Neuronal stem cell (in vitro differentiated cells): ENCODE measurements at regions not wholly inside any gene's neighbourhood (a gene's known extent, or its start where the extent isn't known, plus 50 kb on each side); places are given as distances from the start of the nearest gene placed in this dataset.

Experiments used
- DNase-seq: peaks from one replicate; pipeline ENCODE4 v3.0.0-alpha.2; 2013; ENCODE audit warnings: low spot score
- H2AFZ ChIP-seq: one replicate; pipeline ENCODE4 v1.6.1; 2013; ENCODE audit warnings: mild to moderate bottlenecking, low read length, inconsistent platforms
- H2AK5ac ChIP-seq: 2 replicates; pipeline ENCODE4 v1.6.1; 2013; ENCODE audit warnings: low read depth, mild to moderate bottlenecking, inconsistent platforms, low read length, moderate library complexity, mixed read lengths
- H2BK120ac ChIP-seq: 2 replicates; pipeline ENCODE4 v1.6.1; 2013; ENCODE audit warnings: low read depth, mild to moderate bottlenecking, inconsistent platforms, low read length, moderate library complexity, mixed read lengths
- H2BK12ac ChIP-seq: one replicate; pipeline ENCODE4 v1.6.1; 2013; ENCODE audit warnings: low read length, inconsistent platforms
- H2BK15ac ChIP-seq: 2 replicates; pipeline ENCODE4 v1.6.1; 2013; ENCODE audit warnings: mild to moderate bottlenecking, low read length, inconsistent platforms, mixed read lengths
- H2BK5ac ChIP-seq: one replicate; pipeline ENCODE4 v1.6.1; 2013; ENCODE audit warnings: inconsistent platforms, mild to moderate bottlenecking, low read length, moderate library complexity
- H3K14ac ChIP-seq: one replicate; pipeline ENCODE4 v1.6.1; 2013; ENCODE audit warnings: low read length, inconsistent platforms
- H3K18ac ChIP-seq: 2 replicates; pipeline ENCODE4 v1.6.1; 2013; ENCODE audit warnings: low read length, inconsistent platforms
- H3K23ac ChIP-seq: 2 replicates; pipeline ENCODE4 v1.6.1; 2013; ENCODE audit warnings: low read depth, mild to moderate bottlenecking, mixed read lengths, low read length, inconsistent platforms; ENCODE audit not compliant: poor library complexity
- H3K27ac ChIP-seq: replicated peaks from 3 replicates; pipeline ENCODE4 v1.5.1; 2013; ENCODE audit warnings: low read length, inconsistent platforms
- H3K27me3 ChIP-seq, 3 experiments: 2 replicates each; pipeline ENCODE4 v1.6.1; 2013; ENCODE audit warnings: low read length in 3 of 3, mild to moderate bottlenecking in 2 of 3, inconsistent platforms in 1 of 3, low read depth in 1 of 3, mixed read lengths in 1 of 3, moderate library complexity in 1 of 3; ENCODE audit not compliant: control insufficient read depth in 3 of 3, insufficient read depth in 3 of 3
- H3K36me3 ChIP-seq, 2 donors: replicated peaks in 1 of 2; 2 replicates each; pipeline ENCODE4 v1.6.1; 2013; ENCODE audit warnings: low read length in 2 of 2; ENCODE audit not compliant: control insufficient read depth in 2 of 2, insufficient read depth in 2 of 2
- H3K4ac ChIP-seq: 2 replicates; pipeline ENCODE4 v1.6.1; 2013; ENCODE audit warnings: inconsistent platforms, mild to moderate bottlenecking, low read length, moderate library complexity
- H3K4me1 ChIP-seq, 2 donors: 1 replicate in 1 of 2; 2 replicates in 1 of 2; pipeline ENCODE4 v1.6.1; 2013; ENCODE audit warnings: low read length in 2 of 2, low read depth in 1 of 2; ENCODE audit not compliant: control insufficient read depth in 2 of 2, insufficient read depth in 1 of 2
- H3K4me2 ChIP-seq: one replicate; pipeline ENCODE4 v1.6.1; 2013; ENCODE audit warnings: mild to moderate bottlenecking, low read length, inconsistent platforms; ENCODE audit not compliant: insufficient read depth, poor library complexity, severe bottlenecking
- H3K4me3 ChIP-seq, 2 donors: 2 replicates each; pipeline ENCODE4 v1.5.1; 2013; ENCODE audit warnings: low read length in 2 of 2, mild to moderate bottlenecking in 2 of 2, inconsistent platforms in 1 of 2, moderate library complexity in 1 of 2
- H3K79me1 ChIP-seq: one replicate; pipeline ENCODE4 v1.6.1; 2013; ENCODE audit warnings: low read depth, mild to moderate bottlenecking, inconsistent platforms, low read length, moderate library complexity
- H3K9ac ChIP-seq: one replicate; pipeline ENCODE4 v1.6.1; 2013; ENCODE audit warnings: mild to moderate bottlenecking, low read depth, low read length, inconsistent platforms; ENCODE audit not compliant: poor library complexity
- H3K9me3 ChIP-seq, 2 donors: replicated peaks in 1 of 2; 2 replicates each; pipeline versions ENCODE3 to v1.6.1; 2013; ENCODE audit warnings: low read length in 2 of 2, mild to moderate bottlenecking in 2 of 2, inconsistent platforms in 1 of 2, low read depth in 1 of 2, mixed read lengths in 1 of 2, moderate library complexity in 1 of 2; ENCODE audit not compliant: control insufficient read depth in 2 of 2, insufficient read depth in 1 of 2
- H4K8ac ChIP-seq: one replicate; pipeline ENCODE4 v1.6.1; 2013; ENCODE audit warnings: low read depth, mild to moderate bottlenecking, inconsistent platforms, low read length, moderate library complexity
- H4K91ac ChIP-seq: one replicate; pipeline ENCODE4 v1.6.1; 2013; ENCODE audit warnings: low read length, low read depth, mild to moderate bottlenecking, inconsistent platforms; ENCODE audit not compliant: poor library complexity
- WGBS, 2 donors: extraction: QIAGEN DNeasy Blood & Tissue Kit; methylation state at CpG; one replicate each; pipeline ENCODE4 v1.1.7; 2013; ENCODE audit warnings: missing lambda C conversion rate in 2 of 2, mixed read lengths in 1 of 2; ENCODE audit not compliant: insufficient read length in 2 of 2, insufficient replicate concordance in 1 of 2; ENCODE audit errors: extremely low coverage in 2 of 2; 5-methylcytosine and 5-hydroxymethylcytosine counted together

- Histone ChIP-seq H2AK5ac (no peak overlapping the region), H4K91ac (no peak overlapping the region), H2BK12ac (no peak overlapping the region), H3K27me3 (no peaks in the 10 kb centered on the region), H3K18ac (no peak overlapping the region), H2BK5ac (no peak overlapping the region), H2BK15ac (no peak overlapping the region), H3K4me1 (peaks cover 0 to 8% of the 10 kb centered on the region in 2 donors), H3K14ac (no peak overlapping the region), H3K79me1 (no peaks in the 10 kb centered on the region), H3K4me3 (no peak overlapping the region), H3K9ac (no peak overlapping the region), H3K9me3 (no peaks in the 10 kb centered on the region), H3K27ac (no peak overlapping the region), H2AFZ (no peak overlapping the region), H3K4ac (no peak overlapping the region), H3K23ac (no peak overlapping the region), H3K36me3 (no peaks in the 10 kb centered on the region), H3K4me2 (no peak overlapping the region), H4K8ac (no peak overlapping the region), H2BK120ac (no peak overlapping the region)
- WGBS, 2 donors = no CpG with 5 or more reads among the region's 2 CpGs
- DNase-seq = no peak
Observed at GRCh38 chr2:126177479-126177878, 478.5 kb upstream of the GYPC start.

GRCh38 chr2:126187668-126188067, 468.3 kb upstream of the GYPC start:
- H3K4me1 ChIP-seq = peaks cover 0 to 2% of the 10 kb centered on the region in 2 donors
- no peak overlapping the region for H2BK120ac ChIP-seq
- no peaks in the 10 kb centered on the region for H3K36me3 ChIP-seq
- H3K23ac ChIP-seq = no peak overlapping the region
- H2BK15ac ChIP-seq = no peak overlapping the region
- H3K9me3 ChIP-seq = no peaks in the 10 kb centered on the region
- no peak overlapping the region for H2AK5ac ChIP-seq
- no peak overlapping the region for H4K91ac ChIP-seq
- no peak overlapping the region for H3K18ac ChIP-seq
- no peak overlapping the region for H3K4me3 ChIP-seq
- no peak overlapping the region for H3K4ac ChIP-seq
- no peaks in the 10 kb centered on the region for H3K27me3 ChIP-seq
- DNase-seq = no peak
- no peak overlapping the region for H2BK12ac ChIP-seq
- no peaks in the 10 kb centered on the region for H3K79me1 ChIP-seq
- no peak overlapping the region for H2AFZ ChIP-seq
- no peak overlapping the region for H3K14ac ChIP-seq
- H3K4me2 ChIP-seq = no peak overlapping the region
- no peak overlapping the region for H2BK5ac ChIP-seq
- WGBS, 2 donors = no CpG with 5 or more reads among the region's 4 CpGs
- no peak overlapping the region for H3K27ac ChIP-seq
- no peak overlapping the region for H4K8ac ChIP-seq
- H3K9ac ChIP-seq = no peak overlapping the region

- Histone ChIP-seq H3K4me2 (no peak overlapping the region), H3K4ac (no peak overlapping the region), H3K18ac (no peak overlapping the region), H3K9ac (no peak overlapping the region), H4K91ac (no peak overlapping the region), H2BK5ac (no peak overlapping the region), H2AK5ac (no peak overlapping the region), H2AFZ (no peak overlapping the region), H3K14ac (no peak overlapping the region), H2BK12ac (no peak overlapping the region), H3K4me3 (no peak overlapping the region), H3K4me1 (peaks cover 0 to 2% of the 10 kb centered on the region in 2 donors), H3K23ac (no peak overlapping the region), H4K8ac (no peak overlapping the region), H3K9me3 (no peaks in the 10 kb centered on the region), H3K36me3 (no peaks in the 10 kb centered on the region), H3K79me1 (no peaks in the 10 kb centered on the region), H3K27me3 (no peaks in the 10 kb centered on the region), H3K27ac (no peak overlapping the region), H2BK15ac (no peak overlapping the region), H2BK120ac (no peak overlapping the region)
- no CpG with 5 or more reads among the region's 4 CpGs for WGBS, 2 donors
- DNase-seq = no peak
Observed at GRCh38 chr2:126189527-126189926, 466.4 kb upstream of the GYPC start.

- Histone ChIP-seq H3K14ac (no peak overlapping the region), H3K9ac (no peak overlapping the region), H2BK15ac (no peak overlapping the region), H3K36me3 (no peaks in the 10 kb centered on the region), H2AFZ (no peak overlapping the region), H4K91ac (no peak overlapping the region), H3K4ac (no peak overlapping the region), H3K18ac (no peak overlapping the region), H2BK12ac (no peak overlapping the region), H3K4me1 (no peaks in the 10 kb centered on the region), H2BK5ac (no peak overlapping the region), H3K4me3 (no peak overlapping the region), H3K27ac (no peak overlapping the region), H2AK5ac (no peak overlapping the region), H2BK120ac (no peak overlapping the region), H3K4me2 (no peak overlapping the region), H4K8ac (no peak overlapping the region), H3K27me3 (no peaks in the 10 kb centered on the region), H3K9me3 (no peaks in the 10 kb centered on the region), H3K79me1 (no peaks in the 10 kb centered on the region), H3K23ac (no peak overlapping the region)
- WGBS, 2 donors = no CpG with 5 or more reads among the region's 3 CpGs
- DNase-seq = no peak
Observed at GRCh38 chr2:126200538-126200937, 455.4 kb upstream of the GYPC start.
